SHP77 (cell line): ENCODE measurements at regions not wholly inside any gene's neighbourhood (a gene's known extent, or its start where the extent isn't known, plus 50 kb on each side); places are given as distances from the start of the nearest gene placed in this dataset.

Experiments used
- DNase-seq, 2 experiments: peaks; one replicate each; lab custom pipeline; 2025; lab: John Stamatoyannopoulos, UW

DNA sequence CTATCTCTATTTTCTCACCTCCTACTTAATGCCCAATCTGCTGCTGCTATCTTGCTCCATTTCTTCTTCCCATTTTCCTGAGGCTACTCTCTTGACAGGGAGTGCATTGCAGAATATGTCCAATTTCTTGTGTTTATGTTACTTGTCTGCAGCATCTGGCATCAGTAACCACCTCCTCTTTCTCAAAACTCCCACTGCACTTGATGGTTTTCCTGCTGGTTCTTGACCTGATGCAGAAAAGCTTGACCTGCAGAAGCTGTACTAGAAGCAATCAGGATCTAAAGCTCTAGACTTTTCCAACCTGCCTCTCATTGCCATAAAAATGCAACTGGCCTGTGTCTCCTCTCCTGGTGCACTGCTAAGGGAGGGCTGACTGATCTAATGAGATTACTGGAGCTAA lies 287.8 kb downstream of the ZEB1 start:
- DNase-seq, result no peak

GRCh38 chr10:31605861-31606525 lies 287.0 kb downstream of the ZEB1 start:
- DNase-seq, result no peak

DNA sequence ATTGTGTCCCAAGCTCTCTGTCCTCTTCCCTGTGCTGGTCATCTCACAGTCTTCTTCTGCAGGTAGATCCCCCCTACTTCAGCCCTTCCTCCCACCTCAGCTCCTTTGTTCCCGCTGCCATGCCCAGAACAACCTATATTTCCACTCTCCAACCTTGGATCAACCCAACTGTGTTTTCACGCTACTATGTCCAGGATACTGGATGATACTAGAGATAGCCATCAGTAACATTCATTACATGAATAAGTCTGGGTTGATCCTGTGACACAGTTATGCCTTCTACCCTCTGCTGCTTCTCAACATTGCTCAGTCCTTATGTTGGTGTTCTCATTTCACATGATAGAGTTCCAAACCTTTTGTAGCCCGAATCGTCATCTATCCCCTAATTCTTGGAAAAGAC lies 286.4 kb downstream of the ZEB1 start:
- DNase-seq, result no peak

GRCh38 chr10:31604646-31605170 lies 285.7 kb downstream of the ZEB1 start:
- DNase-seq, result no peak

DNA sequence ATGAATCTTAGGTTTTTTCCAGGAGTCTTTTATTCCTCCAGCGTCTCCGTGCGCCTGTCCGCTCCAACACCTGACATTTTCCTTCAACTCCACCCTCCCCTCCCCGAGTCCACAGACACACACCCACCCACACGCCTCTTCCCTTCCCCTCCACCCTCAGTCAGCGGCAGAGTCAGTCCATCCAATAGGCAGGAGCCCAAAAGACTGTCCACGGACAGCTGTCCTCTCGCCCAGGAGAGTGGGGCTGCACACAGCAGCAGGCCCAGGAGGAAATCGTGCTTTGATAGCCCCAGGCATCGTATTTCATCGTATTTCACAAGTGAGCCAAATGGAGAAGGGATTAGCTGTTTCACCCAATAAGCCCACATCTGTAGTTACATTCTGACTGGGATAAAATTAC lies 285.1 kb downstream of the ZEB1 start:
- DNase-seq, result no peak

DNA sequence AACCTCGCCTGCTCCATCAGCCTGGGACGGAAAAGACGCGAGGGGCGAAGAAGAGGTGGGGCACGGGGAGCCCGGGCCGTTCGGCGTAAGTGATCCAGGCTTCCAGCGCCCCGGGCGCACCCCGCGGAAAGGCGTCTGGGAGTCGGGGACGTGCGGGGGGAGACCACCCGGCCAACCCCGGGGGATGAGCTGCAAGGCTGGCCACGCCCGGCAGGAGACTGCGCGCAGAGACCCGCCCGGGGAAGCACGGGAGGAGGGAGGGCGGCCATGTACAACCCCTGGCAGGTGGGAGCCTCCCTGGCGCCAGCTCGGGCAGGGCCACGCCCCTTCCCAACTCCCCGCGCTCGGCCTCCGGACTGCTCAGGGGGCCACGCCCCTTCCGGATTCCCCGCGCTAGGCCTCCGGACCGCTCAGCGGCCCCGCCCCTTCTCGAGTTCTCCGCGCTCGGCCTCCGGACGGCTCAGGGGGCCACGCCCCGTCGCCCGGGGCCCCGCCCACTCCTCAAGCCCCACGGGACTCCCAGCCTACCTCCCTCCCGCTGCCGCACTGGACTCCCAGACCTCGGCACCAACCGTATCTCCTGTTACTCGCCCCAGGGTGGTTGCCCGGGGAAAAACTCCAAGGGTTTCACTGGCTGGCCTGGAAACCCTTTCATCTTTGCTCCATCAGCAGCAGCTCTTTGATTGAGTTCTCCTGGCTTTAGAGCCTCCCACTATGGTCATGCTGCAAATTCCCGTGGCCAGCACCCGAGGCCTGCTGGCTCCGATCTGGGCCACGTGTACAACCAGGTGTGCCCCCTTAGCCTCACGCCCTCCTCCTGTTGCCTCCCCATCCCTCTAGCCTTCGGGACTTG lies 284.4 kb downstream of the ZEB1 start:
- DNase-seq, result peak; percentile 95 to 97

GRCh38 chr10:31602541-31603234 lies 283.7 kb downstream of the ZEB1 start:
- peak; percentile 45 to 83 for DNase-seq

GRCh38 chr10:31601136-31601535 lies 282.1 kb downstream of the ZEB1 start:
- DNase-seq, result no peak

DNA sequence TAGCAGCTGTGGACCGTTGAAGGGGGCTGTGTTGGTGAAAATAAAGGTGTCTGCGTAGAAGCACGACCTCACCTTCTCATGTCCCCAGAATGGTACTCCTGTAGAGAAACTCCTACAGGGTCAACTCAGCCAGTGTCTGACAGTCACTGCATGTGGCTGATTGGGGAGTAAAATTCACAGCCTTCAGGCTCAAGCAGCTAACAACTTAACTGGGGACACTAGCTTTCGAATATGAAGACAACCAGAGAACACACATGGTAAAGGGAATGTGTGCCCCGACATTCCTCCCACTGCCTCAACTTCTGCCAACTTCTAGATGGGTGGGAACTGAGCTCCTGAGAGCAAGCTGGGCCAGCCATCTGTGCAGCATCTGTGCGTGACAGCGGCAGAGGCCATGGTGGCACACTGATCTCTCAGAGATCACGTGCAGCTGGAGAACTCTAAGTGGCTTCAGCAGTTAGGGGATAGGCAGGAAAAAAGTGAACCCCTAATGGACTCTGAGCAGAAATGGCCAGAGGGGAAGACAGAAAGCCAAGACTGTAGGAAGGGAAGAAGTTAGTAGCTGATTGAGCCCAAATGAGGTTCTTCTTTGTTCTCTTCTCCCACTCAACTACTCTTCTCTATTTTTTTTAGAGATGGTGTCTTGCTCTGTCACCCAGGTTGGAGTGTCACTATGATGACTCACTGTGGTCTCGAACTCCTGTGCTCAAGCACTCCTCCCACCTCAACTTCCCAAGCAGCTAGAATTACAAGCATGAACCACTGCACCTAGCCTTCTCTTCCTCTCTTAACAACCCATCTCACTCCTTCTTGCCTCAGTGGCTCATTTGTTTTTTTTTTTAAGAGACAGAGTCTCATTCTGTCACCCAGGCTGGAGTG lies 280.8 kb downstream of the ZEB1 start:
- DNase-seq, result no peak

DNA sequence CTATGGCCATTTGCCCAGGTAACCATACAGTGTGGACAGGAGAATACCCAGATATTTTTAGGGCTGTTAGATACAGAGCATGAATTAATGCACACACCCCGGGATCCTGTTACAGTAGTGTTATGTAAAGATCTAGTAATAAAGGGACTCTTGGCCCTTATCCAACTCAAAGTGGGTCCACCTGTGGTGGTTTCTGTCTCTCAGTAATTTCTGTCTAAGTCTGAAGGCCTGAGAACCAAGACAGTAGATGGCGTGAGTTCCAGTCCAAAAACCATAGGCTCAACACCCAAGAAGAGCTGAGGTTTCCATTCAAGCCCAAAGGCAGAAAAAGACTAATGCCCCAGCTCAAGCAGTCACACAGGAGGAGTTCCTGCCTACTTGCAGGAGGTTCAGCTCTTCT lies 277.7 kb downstream of the ZEB1 start:
- DNase-seq, result no peak

DNA sequence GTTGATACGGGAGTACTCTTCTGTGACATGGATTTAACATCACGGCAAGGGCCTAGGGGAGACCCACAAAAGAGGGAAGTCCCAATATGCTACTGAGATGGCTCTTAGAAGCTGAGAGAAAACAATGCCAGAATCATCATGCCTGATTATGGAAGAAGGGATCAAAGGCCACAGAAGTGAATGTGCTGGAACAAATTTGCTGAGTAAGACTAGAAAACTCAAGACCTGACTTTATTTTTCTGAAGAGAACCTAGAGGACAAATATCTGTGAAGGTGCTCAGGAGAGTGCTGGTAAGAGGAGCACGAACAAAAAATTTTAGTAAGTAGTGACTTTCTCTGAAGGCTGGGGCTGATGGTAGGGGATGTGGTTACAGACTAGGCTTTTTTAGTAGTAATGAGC lies 277.0 kb downstream of the ZEB1 start:
- no peak for DNase-seq

DNA sequence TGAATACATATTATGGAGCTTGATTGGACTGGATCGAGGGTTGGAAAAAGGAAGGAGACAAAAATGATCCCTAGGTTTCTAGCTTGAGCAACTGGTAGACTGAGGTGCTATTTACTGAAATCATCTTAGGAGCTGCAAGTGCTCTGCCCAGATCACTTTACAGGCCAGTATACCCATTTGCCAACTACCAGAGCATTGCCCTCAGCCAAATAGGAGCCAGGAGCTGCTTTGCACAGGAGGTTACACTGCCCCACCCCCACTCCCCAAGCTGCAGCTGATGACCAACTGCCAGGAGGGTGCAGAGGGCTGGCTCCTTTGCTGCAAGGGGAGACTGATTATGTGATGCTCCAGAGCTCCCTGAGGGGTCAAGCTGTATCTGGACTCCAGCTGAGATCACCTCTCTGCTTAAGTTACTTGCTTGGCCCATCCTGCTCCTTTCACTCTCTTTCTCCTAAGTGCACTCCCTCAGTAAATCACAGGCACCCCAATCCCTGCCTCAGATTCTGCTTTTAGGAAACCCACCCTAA lies 275.4 kb downstream of the ZEB1 start:
- DNase-seq, result no peak

GRCh38 chr10:31593124-31593523 lies 274.1 kb downstream of the ZEB1 start:
- no peak for DNase-seq

GRCh38 chr10:31591569-31591968 lies 272.6 kb downstream of the ZEB1 start:
- no peak for DNase-seq

- DNase-seq, result no peak
Measured at GRCh38 chr10:31590023-31590800, 271.2 kb downstream of the ZEB1 start.

GRCh38 chr10:31587691-31588090 lies 268.7 kb downstream of the ZEB1 start:
- no peak for DNase-seq

DNA sequence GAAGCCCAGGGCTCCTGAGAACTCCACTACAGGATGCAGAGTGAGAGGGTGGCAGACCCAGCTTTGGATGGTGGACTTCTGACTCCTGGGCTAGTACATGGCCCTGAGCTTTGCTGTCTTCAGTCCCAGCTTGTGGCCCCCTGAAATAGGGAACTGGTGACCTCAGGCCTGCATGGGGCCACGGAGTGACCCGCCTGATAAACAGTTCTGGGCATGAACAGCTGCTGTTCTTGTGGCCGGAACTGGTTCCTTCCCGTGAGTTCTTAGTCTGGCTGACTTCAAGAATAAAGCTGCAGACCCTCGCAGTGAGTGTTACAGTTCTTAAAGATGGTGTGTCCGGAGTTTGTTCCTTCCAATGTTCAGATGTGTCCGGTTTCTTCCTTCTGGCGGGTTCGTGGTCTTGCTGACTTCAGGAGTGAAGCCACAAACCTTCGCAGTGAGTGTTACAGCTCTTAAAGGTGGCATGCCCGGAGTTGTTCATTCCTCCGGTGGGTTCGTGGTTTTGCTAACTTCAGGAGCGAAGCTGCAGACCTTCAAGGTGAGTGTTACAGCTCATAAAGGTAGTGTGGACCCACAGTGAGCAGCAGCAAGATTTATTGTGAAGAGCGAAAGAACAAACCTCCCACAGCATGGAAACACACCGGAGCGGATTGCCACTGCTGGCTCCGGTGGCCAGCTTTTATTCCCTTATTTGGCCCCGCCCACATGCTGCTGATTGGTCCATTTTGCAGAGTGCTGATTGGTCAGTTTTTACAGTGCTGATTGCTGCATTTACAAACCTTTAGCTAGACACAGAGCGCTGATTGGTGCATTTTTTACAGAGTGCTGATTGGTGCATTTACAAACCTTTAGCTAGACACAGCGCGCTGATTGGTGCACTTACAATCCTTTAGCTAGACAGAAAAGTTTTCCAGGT lies 268.0 kb downstream of the ZEB1 start:
- DNase-seq, result no peak

GRCh38 chr10:31584876-31585275 lies 265.9 kb downstream of the ZEB1 start:
- no peak for DNase-seq

- no peak for DNase-seq
Measured at GRCh38 chr10:31584098-31584631, 265.1 kb downstream of the ZEB1 start.
